CD4-positive, alpha-beta T cell treated with Interleukin-10 for 1 hour (primary cell): ENCODE measurements at regions not wholly inside any gene's neighbourhood (a gene's known extent, or its start where the extent isn't known, plus 50 kb on each side); places are given as distances from the start of the nearest gene placed in this dataset.
"Not testable (repeated sequence)": the region's sequence is repeated elsewhere in the genome, so short reads cannot be mapped to it uniquely, and the experiment has no call there.

ENCODE experiments used
- DNase-seq: peaks from one replicate; pipeline ENCODE4 v3.0.0-alpha.2; 2020

DNA sequence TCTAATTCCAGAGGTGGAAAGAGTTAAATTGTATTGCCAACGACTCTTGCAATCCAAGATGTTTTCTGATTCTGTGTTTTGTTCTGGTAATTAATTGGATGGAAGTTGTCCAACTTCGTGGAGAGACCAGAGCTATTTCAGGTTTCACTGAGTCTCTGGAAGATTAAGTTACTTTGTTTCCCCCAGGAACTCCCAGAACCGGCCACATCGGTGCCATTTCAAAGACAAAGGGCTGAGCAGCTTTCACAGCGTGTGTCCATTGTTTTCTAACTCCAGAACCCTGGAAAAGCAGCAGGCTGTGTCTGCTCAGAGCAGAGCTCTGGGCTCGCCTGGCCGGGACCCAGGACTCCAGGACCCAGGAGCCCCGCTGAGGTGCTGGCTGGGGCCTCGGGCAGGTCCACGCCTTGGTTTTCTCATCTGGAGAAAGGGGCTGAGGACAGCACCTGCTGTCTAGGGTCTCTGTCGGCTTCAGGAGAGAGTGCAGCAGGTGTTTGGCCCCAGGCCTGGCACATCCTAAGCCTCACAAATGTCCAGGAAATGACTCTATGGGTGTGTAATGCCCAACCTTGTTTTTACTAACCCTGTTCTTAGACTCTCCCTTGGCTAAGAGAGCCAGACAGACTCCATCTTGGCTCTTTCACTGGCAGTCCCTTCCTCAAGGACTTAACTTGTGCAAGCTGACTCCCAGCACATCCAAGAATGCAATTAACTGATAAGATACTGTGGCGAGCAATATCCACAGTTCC, 86.0 kb upstream of the SFSWAP start:
- DNase-seq = not testable (repeated sequence)

DNA sequence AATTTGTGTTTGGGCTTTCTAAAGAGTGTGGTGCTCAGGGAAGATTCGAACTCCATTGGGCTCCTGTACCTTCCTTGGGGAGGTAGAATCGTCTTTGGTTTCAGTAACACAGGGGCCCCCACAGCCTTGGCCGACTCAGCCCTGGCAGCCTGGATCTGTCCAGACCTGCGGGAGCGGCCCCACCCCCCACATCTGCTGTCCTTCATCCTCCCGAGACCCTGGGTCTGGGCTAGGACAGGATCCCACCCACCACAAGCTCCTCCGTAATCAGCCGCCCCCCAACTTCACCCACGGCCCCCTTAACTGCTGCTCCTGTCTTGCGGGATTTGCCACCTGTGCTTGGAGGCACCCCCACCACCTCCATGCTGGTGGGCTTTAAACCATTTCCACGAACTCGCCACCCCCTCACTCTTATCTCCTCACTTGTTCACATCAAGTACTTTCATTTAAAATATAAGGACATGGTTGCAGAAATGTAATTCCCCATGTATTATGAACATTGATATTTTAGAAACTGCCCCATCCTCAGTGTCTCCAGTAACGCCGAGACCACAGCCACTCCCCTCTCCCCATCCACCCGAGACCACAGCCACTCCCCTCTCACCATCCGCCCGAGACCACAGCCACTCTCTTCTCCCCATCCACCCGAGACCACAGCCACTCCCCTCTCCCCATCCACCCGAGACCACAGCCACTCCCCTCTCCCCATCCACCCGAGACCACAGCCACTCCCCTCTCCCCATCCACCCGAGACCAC, 84.7 kb upstream of the SFSWAP start:
- peak; percentile 49 for DNase-seq

DNA sequence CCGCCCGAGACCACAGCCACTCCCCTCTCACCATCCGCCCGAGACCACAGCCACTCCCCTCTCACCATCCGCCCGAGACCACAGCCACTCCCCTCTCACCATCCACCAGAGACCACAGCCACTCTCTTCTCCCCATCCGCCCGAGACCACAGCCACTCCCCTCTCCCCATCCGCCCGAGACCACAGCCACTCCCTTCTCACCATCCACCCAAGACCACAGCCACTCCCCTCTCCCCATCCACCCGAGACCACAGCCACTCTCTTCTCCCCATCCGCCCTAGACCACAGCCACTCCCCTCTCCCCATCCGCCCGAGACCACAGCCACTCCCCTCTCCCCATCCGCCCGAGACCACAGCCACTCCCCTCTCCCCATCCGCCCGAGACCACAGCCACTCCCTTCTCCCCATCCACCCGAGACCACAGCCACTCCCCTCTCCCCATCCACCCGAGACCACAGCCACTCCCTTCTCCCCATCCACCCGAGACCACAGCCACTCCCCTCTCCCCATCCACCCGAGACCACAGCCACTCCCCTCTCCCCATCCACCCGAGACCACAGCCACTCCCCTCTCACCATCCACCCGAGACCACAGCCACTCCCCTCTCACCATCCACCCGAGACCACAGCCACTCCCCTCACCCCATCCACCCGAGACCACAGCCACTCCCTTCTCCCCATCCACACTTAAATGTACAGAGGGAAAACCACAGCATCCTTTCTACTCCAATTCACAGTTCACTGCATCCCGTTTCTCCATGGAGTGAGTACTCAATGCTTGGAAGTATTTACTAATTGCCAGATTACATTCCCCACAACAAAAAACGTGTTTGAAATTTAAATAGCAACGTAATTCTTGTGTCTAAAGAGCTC, 83.5 kb upstream of the SFSWAP start:
- peak; percentile 80 for DNase-seq

DNA sequence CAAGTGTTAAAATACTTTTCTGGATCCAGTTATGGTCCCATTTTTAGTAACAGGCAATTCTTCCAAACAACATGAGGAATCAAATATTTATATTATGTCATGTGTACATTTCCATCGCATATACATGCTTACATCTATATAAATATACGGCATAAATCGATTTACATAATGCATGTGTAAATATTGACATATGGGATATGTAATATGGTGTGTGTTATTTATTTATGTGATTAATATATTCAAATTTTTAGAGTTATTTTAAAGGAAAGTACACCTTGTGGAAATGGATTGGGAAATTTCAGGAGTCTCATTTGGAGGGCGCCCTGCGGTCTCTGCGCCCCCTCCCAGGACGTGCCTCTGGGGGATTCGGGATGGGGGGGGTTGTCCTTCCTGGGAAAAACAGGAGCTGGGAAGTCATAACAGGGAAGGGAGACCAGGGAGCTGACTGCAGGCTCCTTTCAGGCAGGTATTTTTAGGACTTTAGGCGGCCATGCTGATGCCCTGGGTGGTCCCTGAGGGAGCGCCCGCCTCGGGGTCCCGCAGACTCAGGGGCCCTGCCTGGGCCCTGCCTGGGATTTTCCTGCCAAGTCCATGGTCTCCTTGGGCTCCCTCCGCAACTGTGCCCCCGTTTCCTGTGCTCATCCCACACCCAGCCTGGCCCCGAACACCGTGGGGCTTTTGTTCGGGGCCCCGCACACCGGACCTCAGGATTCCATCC, 82.7 kb upstream of the SFSWAP start:
- no peak for DNase-seq

DNA sequence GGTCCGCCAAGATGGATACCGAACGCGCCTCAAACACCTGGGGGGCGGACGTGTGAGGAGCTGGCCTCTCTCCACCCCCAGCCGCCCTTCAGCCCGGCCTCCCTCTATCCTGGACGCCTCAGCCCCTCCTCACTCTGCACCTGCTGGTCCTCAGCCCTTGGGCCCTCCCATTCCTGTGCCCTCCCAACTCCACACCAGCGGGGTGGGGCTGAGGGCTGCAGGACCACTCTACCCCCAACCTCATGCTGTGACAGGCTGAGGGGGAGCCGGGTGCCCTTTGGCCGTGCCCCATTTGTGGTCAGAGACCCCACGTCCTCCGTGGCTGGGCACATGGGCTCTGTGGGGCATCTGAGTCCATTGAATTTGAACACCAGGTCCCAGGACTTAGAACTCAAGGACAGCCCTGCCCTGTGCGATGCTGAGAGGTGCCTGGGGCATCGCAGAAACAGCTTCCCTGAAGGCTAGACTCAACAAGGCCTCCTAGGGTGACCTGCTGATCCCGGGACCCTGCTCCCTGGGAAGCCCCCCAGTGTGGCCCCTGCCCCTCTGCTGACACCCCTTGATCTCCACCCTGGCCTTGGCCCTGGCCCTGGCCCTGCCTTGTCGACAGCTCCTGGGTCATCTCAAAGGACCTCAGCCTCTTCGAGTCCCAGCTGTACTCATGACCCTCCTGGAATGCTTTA, 82.0 kb upstream of the SFSWAP start:
- DNase-seq = no peak

DNA sequence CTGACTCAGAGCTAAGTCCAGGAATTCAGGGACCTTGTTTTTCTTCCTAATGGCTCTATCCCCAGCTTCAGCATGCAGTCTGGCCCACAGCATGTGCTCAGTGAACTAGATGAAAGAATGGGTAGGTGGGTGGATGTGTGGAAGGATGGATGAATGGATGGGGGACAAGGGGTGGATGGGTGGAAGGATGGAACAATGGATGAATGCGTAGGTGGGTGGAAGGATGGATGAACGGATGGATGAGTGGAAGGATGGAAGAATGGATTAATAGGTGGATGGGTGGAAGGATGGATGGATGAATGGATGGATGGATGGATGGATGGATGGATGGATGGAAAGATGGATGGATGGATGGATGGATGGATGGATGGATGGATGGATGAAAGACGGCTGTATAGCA, 79.7 kb upstream of the SFSWAP start:
- no peak for DNase-seq

DNA sequence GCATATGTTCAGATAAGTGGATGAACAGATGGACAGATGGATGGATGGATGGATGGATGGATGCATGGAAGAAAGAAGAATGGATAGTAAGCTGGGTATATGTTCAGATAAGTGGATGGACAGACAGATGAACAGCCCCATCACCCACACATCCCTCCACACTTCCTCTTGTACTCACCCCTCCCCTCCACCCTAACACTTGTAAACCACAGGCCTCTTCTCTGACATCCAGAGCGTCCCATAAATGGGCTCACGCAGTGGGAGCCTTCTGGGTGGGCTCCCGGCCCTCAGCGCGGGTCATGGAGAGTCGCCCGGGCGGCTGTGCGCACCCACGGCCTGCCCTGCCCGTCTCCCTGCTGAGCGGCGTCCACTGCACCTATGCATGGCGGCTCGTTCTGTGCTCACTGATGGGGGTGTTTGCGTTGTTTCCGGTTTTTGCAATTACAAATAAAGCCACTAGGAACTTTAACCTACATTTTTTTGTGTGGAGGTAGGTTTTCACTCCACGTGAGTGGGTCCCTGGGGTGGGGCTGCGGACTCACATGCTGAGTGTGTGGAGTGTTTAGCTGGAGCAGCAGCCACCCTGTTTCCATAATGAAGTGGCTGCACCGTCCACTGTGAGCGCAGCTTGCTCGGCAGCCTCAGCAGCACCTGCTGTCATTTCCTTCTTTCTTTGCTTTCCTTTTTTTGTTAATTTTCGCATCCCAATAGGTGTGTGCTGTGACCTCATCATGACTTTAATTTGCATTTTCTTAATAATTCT, 78.8 kb upstream of the SFSWAP start:
- DNase-seq = not testable (repeated sequence)

DNA sequence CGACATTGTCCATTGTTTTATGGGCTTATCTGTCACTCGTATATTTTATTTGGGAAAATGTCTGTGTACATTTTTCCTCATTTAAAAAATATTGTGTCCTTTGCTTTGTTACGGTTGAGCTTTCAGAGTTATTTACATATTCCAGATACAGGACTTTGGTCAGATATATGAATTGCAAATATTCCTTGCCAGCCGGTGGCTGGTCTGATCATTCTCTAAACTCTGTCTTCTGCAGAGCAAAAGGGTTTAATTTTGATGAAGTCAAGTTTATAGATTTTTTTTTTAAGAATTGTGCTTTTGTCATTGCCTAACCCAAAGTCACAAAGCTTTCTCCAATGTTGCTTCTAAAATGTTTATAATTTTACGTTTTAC, 78.3 kb upstream of the SFSWAP start:
- DNase-seq = not testable (repeated sequence)

DNA sequence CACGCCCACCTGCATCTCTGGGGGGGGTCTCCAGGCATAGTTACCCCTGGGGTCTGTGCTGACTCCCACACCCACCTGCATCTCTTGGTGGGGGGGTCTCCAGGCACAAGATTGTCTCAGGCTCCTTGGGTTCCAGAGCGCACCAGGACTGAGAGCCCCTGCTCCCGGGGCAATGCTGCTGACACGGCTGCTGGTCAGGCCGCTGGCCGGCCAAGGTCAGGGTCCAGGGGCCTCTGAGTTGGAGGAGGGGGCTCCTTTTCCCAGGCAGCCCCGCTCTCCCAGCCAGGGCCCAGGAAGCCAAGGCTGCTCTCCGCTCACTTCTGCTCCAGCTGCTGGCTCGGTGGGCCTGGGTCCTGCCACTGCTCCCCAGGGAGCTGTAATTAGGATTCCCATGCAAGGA, 77.3 kb upstream of the SFSWAP start:
- not testable (repeated sequence) for DNase-seq

DNA sequence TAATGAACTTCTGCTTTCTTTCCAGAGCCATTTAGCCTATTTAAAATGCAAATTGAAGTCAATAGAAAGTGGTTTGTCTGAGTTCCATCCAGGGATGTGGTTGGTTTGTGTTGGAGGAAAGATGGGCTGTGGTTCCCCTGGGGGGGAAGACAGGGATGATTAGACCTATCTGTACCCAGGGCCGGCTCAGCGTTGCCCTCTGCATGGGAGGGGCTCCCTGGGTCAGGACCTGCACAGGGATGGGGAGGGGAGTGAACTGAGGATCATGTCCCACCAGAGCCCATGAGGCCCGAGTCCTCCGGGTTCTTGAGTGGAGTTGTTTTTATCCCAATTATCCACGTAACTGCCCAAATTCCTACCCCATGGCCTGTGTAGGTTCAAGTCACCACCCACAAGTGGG, 76.9 kb upstream of the SFSWAP start:
- DNase-seq = no peak

DNA sequence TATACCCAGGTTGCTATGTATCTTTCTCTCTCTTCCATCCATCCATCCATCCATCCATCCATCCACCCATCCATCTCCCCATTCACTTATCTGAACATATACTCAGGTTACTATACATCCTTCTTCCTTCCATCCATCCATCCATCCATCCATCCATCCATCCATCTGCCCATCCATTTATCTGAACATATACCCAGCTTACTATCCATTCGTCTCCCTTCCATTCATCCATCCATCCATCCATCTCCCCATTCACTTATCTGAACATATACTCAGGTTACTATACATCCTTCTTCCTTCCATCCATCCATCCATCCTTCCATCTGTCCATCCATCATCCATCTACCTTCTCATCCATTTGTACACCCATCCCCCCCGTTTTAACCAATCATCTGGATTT, 75.9 kb upstream of the SFSWAP start:
- DNase-seq = not testable (repeated sequence)

DNA sequence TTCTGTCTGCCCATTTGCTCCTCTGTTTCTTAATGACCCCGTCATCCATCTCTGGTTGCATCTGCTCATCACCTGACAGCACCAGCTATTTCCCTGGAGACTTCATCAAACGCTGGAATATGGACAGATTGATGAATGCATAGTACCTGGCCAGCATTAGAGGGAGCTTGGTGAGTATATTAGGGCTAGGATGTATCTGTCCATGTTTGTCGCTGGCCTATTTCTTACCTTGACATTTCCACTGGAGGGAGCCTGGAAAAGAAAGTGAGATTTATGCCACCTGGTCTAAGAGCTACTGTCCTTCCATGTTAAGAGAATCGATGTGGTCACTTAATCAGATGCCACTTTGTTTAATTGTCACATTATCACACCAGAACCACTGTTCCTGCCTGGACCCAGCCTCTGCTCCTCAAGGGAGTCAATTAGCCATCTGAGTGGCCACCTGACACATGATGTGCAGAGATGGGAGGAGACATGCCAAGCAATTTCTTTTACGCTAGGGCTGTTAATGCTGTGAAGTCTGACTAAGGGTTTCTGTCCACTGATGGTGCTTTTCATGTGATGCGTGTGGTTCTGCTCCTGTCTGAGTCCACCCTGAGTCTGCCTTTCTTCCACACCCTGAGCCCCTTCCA, 75.3 kb upstream of the SFSWAP start:
- no peak for DNase-seq

DNA sequence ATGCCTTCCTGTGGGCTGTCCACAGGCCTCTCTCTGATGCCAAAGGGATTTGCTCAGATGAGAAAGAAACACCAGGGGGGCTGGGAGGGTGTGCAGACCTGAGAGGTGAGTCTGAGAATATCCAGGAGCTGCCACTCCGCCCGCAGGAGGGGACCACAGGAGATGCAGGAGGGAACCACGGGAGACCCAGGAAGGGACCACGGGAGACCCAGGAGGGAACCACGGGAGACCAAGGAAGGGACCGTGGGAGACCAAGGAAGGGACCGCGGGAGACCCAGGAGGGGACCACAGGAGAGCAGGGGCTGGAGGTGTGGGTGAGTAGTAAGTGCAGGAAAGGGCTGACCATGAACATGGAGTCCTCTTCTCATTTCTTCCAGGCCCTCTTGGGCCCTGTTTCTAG, 74.6 kb upstream of the SFSWAP start:
- no peak for DNase-seq

DNA sequence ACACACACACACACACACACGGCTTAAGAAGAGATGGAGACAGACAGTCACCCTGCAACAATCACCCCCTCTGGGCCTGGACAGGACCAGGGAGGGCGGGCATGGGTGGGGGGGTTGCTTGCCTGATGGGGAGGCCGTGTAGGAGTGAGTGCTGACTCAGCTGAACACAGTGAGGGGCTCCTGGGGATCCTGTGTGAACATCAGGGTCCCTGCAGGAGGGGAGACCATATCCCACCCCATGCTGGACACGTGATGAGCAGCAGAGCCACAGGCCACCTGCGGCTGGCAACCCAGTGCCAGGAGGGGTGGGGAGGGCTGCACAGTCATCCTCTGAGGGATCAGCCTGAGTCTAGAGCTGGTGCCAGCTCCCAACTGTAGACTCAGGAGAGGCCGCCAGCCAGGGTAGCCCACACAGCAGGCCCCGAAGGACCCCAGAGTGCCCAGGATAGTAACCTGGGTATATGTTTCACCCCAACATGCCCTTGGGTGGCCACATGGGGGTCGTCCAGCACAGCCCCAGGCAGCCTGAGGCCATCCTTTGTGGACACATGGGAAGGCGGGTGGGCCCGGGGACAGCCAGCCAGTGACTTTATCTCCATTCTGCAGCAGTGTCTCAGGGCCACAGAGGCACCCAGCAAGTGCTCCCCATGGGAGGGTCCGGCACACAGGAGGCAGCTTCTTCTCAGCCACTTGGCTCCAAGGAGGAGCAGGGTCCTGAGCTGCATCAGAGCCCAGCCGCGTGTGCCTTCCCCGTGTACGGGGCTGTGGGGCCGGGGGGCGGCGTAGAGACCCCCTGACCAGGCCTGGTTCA, 73.7 kb upstream of the SFSWAP start:
- DNase-seq = no peak

DNA sequence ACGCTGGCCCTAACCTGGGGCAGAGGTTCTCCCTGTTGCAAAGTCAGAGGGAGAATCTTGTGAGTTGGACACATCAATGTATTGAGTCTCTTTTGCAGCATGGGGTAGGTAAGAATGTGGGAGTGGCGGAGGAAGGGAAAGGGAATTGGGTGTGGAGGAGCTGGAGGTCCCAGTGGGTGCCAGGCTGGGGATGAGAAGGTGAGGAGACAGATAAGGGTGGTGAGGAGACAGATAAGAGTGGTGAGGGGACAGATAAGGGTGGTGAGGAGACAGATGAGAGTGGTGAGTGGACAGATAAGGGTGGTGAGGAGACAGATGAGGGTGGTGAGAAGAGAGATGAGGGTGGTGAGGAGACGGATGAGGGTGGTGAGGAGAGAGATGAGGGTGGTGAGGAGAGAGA, 72.9 kb upstream of the SFSWAP start:
- DNase-seq = no peak

DNA sequence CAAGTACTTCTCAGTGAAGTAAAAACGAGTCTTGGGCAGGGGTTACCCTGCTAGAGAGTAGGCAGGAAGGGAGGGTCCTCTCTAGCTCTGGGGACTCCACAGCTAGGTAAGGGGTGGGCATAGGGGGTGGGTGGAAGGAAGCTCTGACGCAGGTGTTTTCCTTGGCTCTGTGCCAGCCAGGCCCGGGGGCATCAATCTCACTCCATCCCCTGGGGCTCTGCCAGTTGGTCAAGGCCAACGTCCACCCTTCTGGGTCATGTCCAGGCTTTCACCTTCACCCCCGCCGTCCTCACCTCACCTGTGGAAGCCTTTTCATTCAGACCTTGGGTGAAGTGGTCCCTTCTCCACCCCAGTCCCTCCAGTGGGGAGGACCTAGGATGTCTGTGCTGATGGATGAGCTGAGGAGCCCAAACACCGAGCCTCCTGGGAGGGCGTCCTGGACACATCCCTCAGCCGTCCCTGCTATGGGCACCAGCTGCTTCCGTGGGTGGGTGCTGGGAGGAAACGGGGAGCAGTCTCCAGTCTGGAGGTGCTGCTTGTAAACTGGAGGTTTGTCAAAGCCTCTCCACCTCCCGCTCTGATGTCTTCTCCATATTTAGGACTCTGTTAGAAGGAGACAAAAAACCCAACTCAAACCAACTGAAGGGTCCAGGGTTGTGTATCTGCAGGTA, 71.5 kb upstream of the SFSWAP start:
- no peak for DNase-seq

DNA sequence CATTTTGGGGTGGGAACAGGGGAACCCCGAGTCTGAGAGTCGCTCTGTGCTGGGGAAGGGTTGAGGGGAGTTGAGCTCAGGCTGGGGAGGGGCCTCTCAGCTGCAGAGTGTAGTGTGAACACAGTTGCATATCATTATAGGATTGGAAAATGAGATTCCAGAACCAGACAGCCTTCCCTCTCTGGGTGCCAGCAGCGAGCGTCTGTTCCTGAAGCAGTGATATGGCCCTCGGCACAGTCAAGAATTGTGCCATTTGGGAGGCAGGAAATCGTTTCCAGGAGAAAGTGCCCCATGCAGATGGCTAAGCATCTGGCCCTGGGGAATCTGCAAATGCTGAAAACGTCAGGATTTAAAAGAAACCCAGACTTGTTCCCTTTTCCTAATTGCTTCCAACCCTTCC, 70.4 kb upstream of the SFSWAP start:
- no peak for DNase-seq

DNA sequence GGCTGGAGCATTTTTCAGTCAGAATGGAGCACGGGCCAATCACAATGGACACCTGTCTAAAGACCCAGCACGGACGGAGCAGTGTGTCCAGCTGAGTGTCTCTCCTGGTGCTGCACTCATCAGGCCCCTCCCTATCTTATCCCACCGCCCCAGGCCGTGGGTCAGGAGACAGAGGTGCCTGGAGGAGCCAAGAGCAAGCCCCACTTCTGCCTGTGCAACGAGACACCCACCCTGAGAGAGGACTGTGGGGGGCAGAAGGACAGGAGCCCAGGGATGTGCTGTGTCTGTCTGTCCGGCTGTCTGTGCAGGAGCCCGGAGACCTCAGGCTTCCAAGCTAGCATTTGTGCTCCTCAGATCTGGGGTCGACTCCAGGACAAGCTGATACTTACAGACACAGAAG, 69.6 kb upstream of the SFSWAP start:
- no peak for DNase-seq

DNA sequence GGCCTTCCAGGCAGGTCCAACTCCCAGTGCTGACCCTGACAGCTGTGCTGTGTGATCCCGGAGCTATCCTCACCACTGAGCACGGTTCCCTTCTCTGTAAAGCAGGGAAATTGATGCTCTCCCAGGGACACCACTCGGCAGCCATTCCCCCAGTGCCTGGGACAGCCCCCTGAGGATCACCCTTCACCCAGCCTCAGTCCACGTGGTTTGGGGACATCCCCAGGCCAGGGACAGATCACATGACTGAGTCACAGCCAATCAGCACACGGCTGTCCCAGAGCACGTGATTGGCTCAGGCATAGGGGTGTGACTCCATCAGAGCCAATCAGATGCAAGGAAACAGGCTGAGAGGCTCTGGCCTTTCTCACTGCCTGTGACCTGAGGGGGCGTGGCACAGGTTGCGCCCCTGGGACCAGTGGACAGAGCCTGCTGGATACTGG, 68.8 kb upstream of the SFSWAP start:
- no peak for DNase-seq

DNA sequence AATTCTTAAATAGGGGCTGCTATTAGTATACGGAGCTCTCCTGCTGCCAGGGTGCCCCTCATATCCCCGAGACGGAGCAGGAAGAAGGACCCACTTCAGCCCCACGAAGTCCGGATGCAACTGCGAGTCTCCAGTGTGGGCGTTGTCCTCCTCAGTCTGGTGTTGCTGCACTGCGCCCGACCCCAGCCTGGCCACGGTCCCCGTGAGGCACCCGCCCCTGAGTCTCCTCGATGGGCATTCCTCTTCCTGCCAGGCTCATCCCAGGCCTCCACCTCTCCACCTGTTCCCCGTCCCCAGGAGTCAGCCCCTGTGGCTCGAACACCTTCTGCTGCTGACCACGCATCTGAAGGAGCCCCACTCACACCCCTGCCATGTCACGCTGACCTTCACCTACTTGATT, 68.1 kb upstream of the SFSWAP start:
- no peak for DNase-seq
